GM21360 (cell line): ENCODE measurements at regions not wholly inside any gene's neighbourhood (a gene's known extent, or its start where the extent isn't known, plus 50 kb on each side); places are given as distances from the start of the nearest gene placed in this dataset.

Experiments
- ATAC-seq: cut with Tn5 transposase; IDR thresholded peaks from one replicate; pipeline ENCODE4 v1.9.1; 2021; ENCODE audit warnings: mild to moderate bottlenecking, moderate library complexity; ENCODE audit not compliant: unreplicated experiment

- no peak for ATAC-seq
These were observed 170.0 kb upstream of the NR5A2 start for GRCh38 chr1:199857516-199857915.

GRCh38 chr1:199858171-199858570, 169.3 kb upstream of the NR5A2 start:
- no peak for ATAC-seq

GRCh38 chr1:199858856-199859255, 168.7 kb upstream of the NR5A2 start:
- no peak for ATAC-seq

GRCh38 chr1:199859491-199859933, 168.0 kb upstream of the NR5A2 start:
- no peak for ATAC-seq

GRCh38 chr1:199861020-199861795, 166.3 kb upstream of the NR5A2 start:
- ATAC-seq, result no peak

- ATAC-seq, result no peak
These were observed 165.5 kb upstream of the NR5A2 start for GRCh38 chr1:199862047-199862446.

- no peak for ATAC-seq
These were observed 161.3 kb upstream of the NR5A2 start for GRCh38 chr1:199866210-199866617.

GRCh38 chr1:199867601-199868000, 159.9 kb upstream of the NR5A2 start:
- no peak for ATAC-seq

- ATAC-seq, result no peak
These were observed 158.7 kb upstream of the NR5A2 start for GRCh38 chr1:199868777-199869176.

GRCh38 chr1:199875337-199875736, 152.2 kb upstream of the NR5A2 start:
- no peak for ATAC-seq

GRCh38 chr1:199875856-199876255, 151.7 kb upstream of the NR5A2 start:
- no peak for ATAC-seq

- no peak for ATAC-seq
These were observed 149.8 kb upstream of the NR5A2 start for GRCh38 chr1:199877526-199878384.

- no peak for ATAC-seq
These were observed 148.7 kb upstream of the NR5A2 start for GRCh38 chr1:199878823-199879222.

GRCh38 chr1:199898654-199899053, 128.9 kb upstream of the NR5A2 start:
- no peak for ATAC-seq

GRCh38 chr1:199901341-199901740, 126.2 kb upstream of the NR5A2 start:
- no peak for ATAC-seq

GRCh38 chr1:199907361-199907760, 120.1 kb upstream of the NR5A2 start:
- ATAC-seq, result no peak

- ATAC-seq, result no peak
These were observed 118.4 kb upstream of the NR5A2 start for GRCh38 chr1:199909137-199909536.

- no peak for ATAC-seq
These were observed 114.2 kb upstream of the NR5A2 start for GRCh38 chr1:199913318-199913717.

- ATAC-seq, result no peak
These were observed 113.0 kb upstream of the NR5A2 start for GRCh38 chr1:199914546-199914945.

GRCh38 chr1:199918196-199918769, 109.2 kb upstream of the NR5A2 start:
- no peak for ATAC-seq

GRCh38 chr1:199920635-199921034, 106.9 kb upstream of the NR5A2 start:
- ATAC-seq, result no peak

GRCh38 chr1:199929556-199929955, 98.0 kb upstream of the NR5A2 start:
- no peak for ATAC-seq
